Activated CD8-positive, alpha-beta T cell treated with anti-CD3 and anti-CD28 coated beads for 36 hours (primary cell): ENCODE measurements at regions not wholly inside any gene's neighbourhood (a gene's known extent, or its start where the extent isn't known, plus 50 kb on each side); places are given as distances from the start of the nearest gene placed in this dataset.

Experiments used
- ATAC-seq: fragments of 200-7000 bp; cut with Tn5 transposase; one replicate; pipeline ENCODE4 v1.10.0; 2021; ENCODE audit warnings: mild to moderate bottlenecking, moderate library complexity
- CTCF ChIA-PET: fragments of 350-600 bp; sonication (Branson Sonifier 250); formaldehyde crosslinking; loops from one replicate; lab custom pipeline; 2021; ENCODE audit warnings: antibody characterized with exemption; lab: Charles Lee
- POLR2A ChIA-PET: fragments of 350-600 bp; sonication (Branson Sonifier 250); formaldehyde crosslinking; loops from one replicate; lab custom pipeline; 2021; ENCODE audit warnings: antibody characterized with exemption; lab: Charles Lee
- DNase-seq: peaks from one replicate; pipeline ENCODE4 v3.0.0-alpha.2; 2020
- H3K27ac Mint-ChIP-seq: one replicate; pipeline ENCODE4 v1.8.0; 2021; ENCODE audit warnings: mild to moderate bottlenecking, mixed read lengths
- H3K27me3 Mint-ChIP-seq: one replicate; pipeline ENCODE4 v1.8.0; 2021; ENCODE audit warnings: mixed read lengths
- H3K36me3 Mint-ChIP-seq: one replicate; pipeline ENCODE4 v1.8.0; 2021; ENCODE audit warnings: low read depth, mixed read lengths
- H3K4me1 Mint-ChIP-seq: one replicate; pipeline ENCODE4 v1.8.0; 2021; ENCODE audit warnings: low read depth, mixed read lengths
- H3K4me3 Mint-ChIP-seq: one replicate; pipeline ENCODE4 v1.8.0; 2021; ENCODE audit warnings: mild to moderate bottlenecking, moderate library complexity, mixed read lengths
- H3K9me3 Mint-ChIP-seq: one replicate; pipeline ENCODE4 v1.8.0; 2021; ENCODE audit warnings: mixed read lengths
- CTCF ChIP-seq: fragments of 200-600 bp; IDR thresholded peaks from one replicate; pipeline ENCODE4 v1.8.0; 2022; ENCODE audit warnings: antibody characterized with exemption, mild to moderate bottlenecking
- intact Hi-C: fragments of 100-400 bp; cut with micrococcal nuclease; formaldehyde crosslinking; loops from one replicate; pipeline ENCODE4 v1.10.0; 2022

- TF ChIP-seq CTCF = no peak
- DNase-seq = no peak
- intact Hi-C loops = no loop called here
- H3K27ac Mint-ChIP-seq = no peak overlapping the region
- H3K27me3 Mint-ChIP-seq = no peaks in the 10 kb centered on the region
- H3K4me3 Mint-ChIP-seq = no peak overlapping the region
- ATAC-seq = no peak
- H3K9me3 Mint-ChIP-seq = peaks cover 4% of the 10 kb centered on the region
- H3K36me3 Mint-ChIP-seq = no peaks in the 10 kb centered on the region
- H3K4me1 Mint-ChIP-seq = no peaks in the 10 kb centered on the region
- ChIA-PET CTCF (no interaction called here), POLR2A (no interaction called here)
Observed at GRCh38 chr4:63269156-63269555, 1140.1 kb downstream of the TECRL start.

GRCh38 chr4:63233671-63234070 lies 1175.6 kb downstream of the TECRL start:
- Mint-ChIP-seq H3K9me3 (peaks cover 6% of the 10 kb centered on the region), H3K27me3 (no peaks in the 10 kb centered on the region), H3K36me3 (no peaks in the 10 kb centered on the region), H3K4me1 (no peaks in the 10 kb centered on the region), H3K27ac (no peak overlapping the region), H3K4me3 (no peak overlapping the region)
- CTCF ChIA-PET = no interaction called here
- ATAC-seq (no peak), DNase-seq (no peak)
- intact Hi-C loops = no loop called here
- TF ChIP-seq CTCF = no peak
- POLR2A ChIA-PET = no interaction called here

GRCh38 chr4:63232058-63232457 lies 1177.2 kb downstream of the TECRL start:
- no peaks in the 10 kb centered on the region for H3K4me1 Mint-ChIP-seq
- intact Hi-C loops = no loop called here
- H3K27me3 Mint-ChIP-seq = no peaks in the 10 kb centered on the region
- no peak overlapping the region for H3K27ac Mint-ChIP-seq
- H3K4me3 Mint-ChIP-seq = no peak overlapping the region
- H3K36me3 Mint-ChIP-seq = no peaks in the 10 kb centered on the region
- ChIA-PET POLR2A (no interaction called here), CTCF (no interaction called here)
- no peak for ATAC-seq
- peaks cover 7% of the 10 kb centered on the region for H3K9me3 Mint-ChIP-seq
- TF ChIP-seq CTCF = no peak
- no peak for DNase-seq

- no peaks in the 10 kb centered on the region for H3K4me1 Mint-ChIP-seq
- no peak overlapping the region for H3K27ac Mint-ChIP-seq
- no peak for TF ChIP-seq CTCF
- intact Hi-C loops = no loop called here
- no peak overlapping the region for H3K4me3 Mint-ChIP-seq
- H3K27me3 Mint-ChIP-seq = no peaks in the 10 kb centered on the region
- H3K36me3 Mint-ChIP-seq = no peaks in the 10 kb centered on the region
- ChIA-PET POLR2A (no interaction called here), CTCF (no interaction called here)
- DNase-seq (no peak), ATAC-seq (no peak)
- peaks cover 10% of the 10 kb centered on the region for H3K9me3 Mint-ChIP-seq
Observed at GRCh38 chr4:63226229-63226628, 1183.0 kb downstream of the TECRL start.

- H3K4me3 Mint-ChIP-seq = no peak overlapping the region
- H3K9me3 Mint-ChIP-seq = peaks cover 16% of the 10 kb centered on the region
- DNase-seq (no peak), ATAC-seq (no peak)
- TF ChIP-seq CTCF = no peak
- H3K27ac Mint-ChIP-seq = no peak overlapping the region
- H3K4me1 Mint-ChIP-seq = no peaks in the 10 kb centered on the region
- H3K27me3 Mint-ChIP-seq = no peaks in the 10 kb centered on the region
- ChIA-PET POLR2A (no interaction called here), CTCF (no interaction called here)
- intact Hi-C loops = no loop called here
- H3K36me3 Mint-ChIP-seq = no peaks in the 10 kb centered on the region
Observed at GRCh38 chr4:63222466-63222865, 1186.8 kb downstream of the TECRL start.
